ENCODE measurements at regions not wholly inside any gene's neighbourhood (a gene's known extent, or its start where the extent isn't known, plus 50 kb on each side); places are given as distances from the start of the nearest gene placed in this dataset.

- Mint-ChIP-seq H3K27ac (ENCODE audit: unreplicated experiment) (no peak overlapping the region), H3K4me3 (ENCODE audit: low read depth, unreplicated experiment) (no peak overlapping the region)
These were observed 799.8 kb downstream of the NSUN3 start for GRCh38 chr3:94862703-94863102.

GRCh38 chr3:94869059-94869547, 806.2 kb downstream of the NSUN3 start:
- Mint-ChIP-seq H3K9me3 (ENCODE audit: low read depth, unreplicated experiment) (peaks cover 3% of the 10 kb centered on the region), H3K27ac (ENCODE audit: unreplicated experiment) (no peak overlapping the region), H3K4me3 (ENCODE audit: low read depth, unreplicated experiment) (no peak overlapping the region), H3K36me3 (ENCODE audit: insufficient read depth, unreplicated experiment) (no peaks in the 10 kb centered on the region), H3K27me3 (ENCODE audit: unreplicated experiment) (no peaks in the 10 kb centered on the region), H3K4me1 (ENCODE audit: low read depth, unreplicated experiment) (no peaks in the 10 kb centered on the region)
- BruUV-seq (replicated peaks): no TSS peak
- intact Hi-C loops (cut with micrococcal nuclease; ENCODE audit: unreplicated experiment): loop anchor here (10.0 kb wide), 1 partner anchor 1146 kb away; no protein-coding TSS in a partner anchor
- no peak for TF ChIP-seq CTCF (IDR thresholded peaks at IDR 0.05; ENCODE audit: unreplicated experiment)
- no peak for DNase-seq
- CTCF ChIA-PET: no interaction called here

More at GRCh38 chr3:94862703-94863102, 799.8 kb downstream of the NSUN3 start:
- peaks cover 3% of the 10 kb centered on the region for H3K9me3 Mint-ChIP-seq (ENCODE audit: low read depth, unreplicated experiment)
- intact Hi-C loops (cut with micrococcal nuclease; ENCODE audit: unreplicated experiment): loop anchor here (1.0 to 10.0 kb wide), 3 partner anchors 890 to 1950 kb away; partner anchors contain the start of gene EPHA6
- H3K36me3 Mint-ChIP-seq (ENCODE audit: insufficient read depth, unreplicated experiment): no peaks in the 10 kb centered on the region
- no peaks in the 10 kb centered on the region for H3K4me1 Mint-ChIP-seq (ENCODE audit: low read depth, unreplicated experiment)
- H3K27me3 Mint-ChIP-seq (ENCODE audit: unreplicated experiment): no peaks in the 10 kb centered on the region
- peak; percentile 17 for DNase-seq
- no TSS peak for BruUV-seq (replicated peaks)
- TF ChIP-seq CTCF (IDR thresholded peaks at IDR 0.05; ENCODE audit: unreplicated experiment): peak; percentile 56
- CTCF ChIA-PET: interaction anchor here (0.7 to 1.0 kb wide), 3 partner anchors 162 to 890 kb away, joined by 3 to 5 read pairs (median 4); no protein-coding TSS in a partner anchor

- Mint-ChIP-seq H3K27ac (ENCODE audit: unreplicated experiment) (no peak overlapping the region), H3K27me3 (ENCODE audit: unreplicated experiment) (no peaks in the 10 kb centered on the region), H3K9me3 (ENCODE audit: low read depth, unreplicated experiment) (peaks cover 4% of the 10 kb centered on the region), H3K4me3 (ENCODE audit: low read depth, unreplicated experiment) (no peak overlapping the region), H3K4me1 (ENCODE audit: low read depth, unreplicated experiment) (no peaks in the 10 kb centered on the region), H3K36me3 (ENCODE audit: insufficient read depth, unreplicated experiment) (no peaks in the 10 kb centered on the region)
- BruUV-seq (replicated peaks): no TSS peak
- TF ChIP-seq CTCF (IDR thresholded peaks at IDR 0.05; ENCODE audit: unreplicated experiment): no peak
- no peak for DNase-seq
- intact Hi-C loops (cut with micrococcal nuclease; ENCODE audit: unreplicated experiment): no loop called here
- CTCF ChIA-PET: interaction anchor here (0.6 kb wide), 1 partner anchor 61 kb away, joined by 6 read pairs; no protein-coding TSS in a partner anchor
These were observed 810.9 kb downstream of the NSUN3 start for GRCh38 chr3:94873751-94874150.

GRCh38 chr3:94875149-94875548, 812.3 kb downstream of the NSUN3 start:
- H3K9me3 Mint-ChIP-seq (ENCODE audit: low read depth, unreplicated experiment): peaks cover 4% of the 10 kb centered on the region
- no peak overlapping the region for H3K27ac Mint-ChIP-seq (ENCODE audit: unreplicated experiment)
- CTCF ChIA-PET: no interaction called here
- TF ChIP-seq CTCF (IDR thresholded peaks at IDR 0.05; ENCODE audit: unreplicated experiment): no peak
- no peaks in the 10 kb centered on the region for H3K4me1 Mint-ChIP-seq (ENCODE audit: low read depth, unreplicated experiment)
- no TSS peak for BruUV-seq (replicated peaks)
- H3K4me3 Mint-ChIP-seq (ENCODE audit: low read depth, unreplicated experiment): no peak overlapping the region
- H3K27me3 Mint-ChIP-seq (ENCODE audit: unreplicated experiment): no peaks in the 10 kb centered on the region
- H3K36me3 Mint-ChIP-seq (ENCODE audit: insufficient read depth, unreplicated experiment): no peaks in the 10 kb centered on the region
- no peak for DNase-seq
- intact Hi-C loops (cut with micrococcal nuclease; ENCODE audit: unreplicated experiment): no loop called here
